HAP-1 (cell line): ENCODE measurements at regions not wholly inside any gene's neighbourhood (a gene's known extent, or its start where the extent isn't known, plus 50 kb on each side); places are given as distances from the start of the nearest gene placed in this dataset.
"Not testable (repeated sequence)": the region's sequence is repeated elsewhere in the genome, so short reads cannot be mapped to it uniquely, and the experiment has no call there.

ENCODE experiments used
- DNase-seq, 2 experiments: peaks; one replicate each; pipeline ENCODE4 v3.0.0-alpha.2; 2016 to 2020; ENCODE audit warnings: low spot score in 2 of 2
- H3K27me3 ChIP-seq: fragments of 250-450 bp; sonication (Bioruptor Pico); 2 replicates; pipeline ENCODE4 v1.5.1; 2020; ENCODE audit warnings: low read depth, mild to moderate bottlenecking, moderate library complexity
- H3K36me3 ChIP-seq: fragments of 250-450 bp; sonication (Bioruptor Pico); replicated peaks from 2 replicates; pipeline ENCODE4 v1.5.1; 2020; ENCODE audit warnings: mild to moderate bottlenecking
- H3K4me1 ChIP-seq: fragments of 250-450 bp; sonication (Bioruptor Pico); 2 replicates; pipeline ENCODE4 v1.5.1; 2020; ENCODE audit warnings: mild to moderate bottlenecking
- H3K4me3 ChIP-seq: fragments of 250-450 bp; sonication (Bioruptor Pico); 2 replicates; pipeline ENCODE4 v1.5.1; 2020; ENCODE audit warnings: mild to moderate bottlenecking, moderate library complexity
- H3K9me3 ChIP-seq: fragments of 250-450 bp; sonication (Bioruptor Pico); 2 replicates; pipeline ENCODE4 v1.5.1; 2020; ENCODE audit warnings: mild to moderate bottlenecking, moderate library complexity
- in situ Hi-C: fragments of 300-500 bp; cut with MboI; formaldehyde crosslinking; loops from 3 replicates; pipeline ENCODE4 v1.14.3; 2020; ENCODE audit warnings: low sequenced_read_pairs, inconsistent platforms, mixed read lengths

DNA sequence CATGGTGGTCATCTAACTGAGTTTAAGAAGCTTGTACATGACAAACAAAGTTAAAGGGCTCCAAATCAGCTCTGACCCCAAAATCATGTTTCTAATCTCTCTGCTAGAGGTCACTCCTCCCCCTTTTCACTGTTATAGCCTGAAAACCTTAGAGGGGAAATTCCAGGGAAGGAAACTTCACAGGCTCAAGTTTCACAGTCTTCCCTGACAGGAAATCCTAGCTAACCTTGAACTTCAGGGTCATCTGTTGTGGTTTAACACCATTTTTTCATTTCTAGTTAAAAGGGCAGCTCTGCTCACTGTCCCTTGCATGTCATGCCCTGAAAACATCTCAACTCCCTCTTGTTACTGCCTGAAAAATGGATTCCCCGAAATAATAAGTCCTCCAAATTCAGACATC, 104.4 kb upstream of the BMP2 start:
- H3K4me1 ChIP-seq, result no peaks in the 10 kb centered on the region
- no peak for DNase-seq
- H3K36me3 ChIP-seq, result no peaks in the 10 kb centered on the region
- in situ Hi-C loops, result no loop called here
- no peaks in the 10 kb centered on the region for H3K27me3 ChIP-seq
- no peak overlapping the region for H3K4me3 ChIP-seq
- no peaks in the 10 kb centered on the region for H3K9me3 ChIP-seq

DNA sequence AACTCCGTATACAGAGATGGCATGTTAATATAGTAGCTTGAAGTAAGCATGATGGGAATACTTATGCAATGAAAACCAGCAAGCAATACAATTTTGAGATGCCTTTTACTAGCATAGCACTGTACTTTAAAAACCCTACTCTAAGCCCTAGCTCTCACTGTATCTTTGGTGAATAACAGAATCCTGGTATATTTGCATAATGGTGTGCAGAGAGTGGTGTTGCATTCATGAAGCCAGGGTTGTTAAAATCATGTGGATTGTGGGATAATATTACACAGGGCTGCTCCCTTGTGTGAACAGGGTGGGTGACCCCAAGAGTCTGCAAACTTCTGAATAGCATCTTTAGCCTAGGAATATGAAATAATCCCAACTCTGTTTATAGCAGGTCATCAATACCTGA, 105.2 kb upstream of the BMP2 start:
- Histone ChIP-seq H3K27me3 (no peaks in the 10 kb centered on the region), H3K4me1 (no peaks in the 10 kb centered on the region), H3K4me3 (no peak overlapping the region), H3K9me3 (no peaks in the 10 kb centered on the region), H3K36me3 (no peaks in the 10 kb centered on the region)
- in situ Hi-C loops, result no loop called here
- DNase-seq, result no peak

DNA sequence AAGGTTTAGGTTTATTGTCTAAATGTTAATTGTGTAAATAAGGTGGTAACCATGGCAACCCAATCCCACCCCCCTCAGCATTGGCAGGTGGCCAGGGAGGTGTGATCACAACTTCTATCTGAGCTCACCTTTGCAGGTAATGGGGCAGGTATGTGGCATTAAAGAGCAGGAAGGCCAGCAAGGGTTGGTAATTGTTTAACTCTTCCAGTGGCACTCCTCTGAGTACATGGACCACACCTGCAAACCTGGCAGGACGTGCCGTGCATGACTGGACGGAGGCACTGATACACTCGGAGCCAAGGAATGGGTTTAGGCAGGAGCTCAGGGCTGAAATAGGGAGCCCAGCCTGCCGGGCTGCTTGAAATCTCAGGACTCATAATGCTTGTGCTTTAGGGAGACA, 107.0 kb upstream of the BMP2 start:
- no peak overlapping the region for H3K4me3 ChIP-seq
- H3K9me3 ChIP-seq, result no peaks in the 10 kb centered on the region
- no peaks in the 10 kb centered on the region for H3K27me3 ChIP-seq
- H3K4me1 ChIP-seq, result no peaks in the 10 kb centered on the region
- DNase-seq, result no peak
- in situ Hi-C loops, result no loop called here
- H3K36me3 ChIP-seq, result no peaks in the 10 kb centered on the region

DNA sequence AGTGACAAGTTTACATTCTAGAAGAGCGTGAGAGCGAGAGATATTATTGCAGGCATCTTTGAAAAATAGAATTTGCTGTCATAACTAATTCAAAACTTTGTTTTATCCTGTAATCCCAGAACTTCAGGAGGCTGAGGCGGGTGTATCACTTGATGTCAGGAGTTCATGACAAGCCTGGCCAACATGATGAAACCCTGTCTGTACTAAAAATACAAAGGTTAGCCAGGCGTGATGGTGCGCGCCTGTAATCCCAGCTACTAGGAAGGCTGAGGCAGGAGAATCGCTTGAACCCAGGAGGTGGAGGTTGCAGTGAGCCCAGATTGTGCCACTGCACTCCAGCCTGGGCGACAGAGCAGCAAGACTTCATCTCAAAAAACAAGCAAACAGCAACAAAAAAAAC, 108.6 kb upstream of the BMP2 start:
- H3K4me3 ChIP-seq, in situ Hi-C loops, H3K36me3 ChIP-seq, H3K9me3 ChIP-seq, DNase-seq, H3K4me1 ChIP-seq, H3K27me3 ChIP-seq: not testable (repeated sequence)

DNA sequence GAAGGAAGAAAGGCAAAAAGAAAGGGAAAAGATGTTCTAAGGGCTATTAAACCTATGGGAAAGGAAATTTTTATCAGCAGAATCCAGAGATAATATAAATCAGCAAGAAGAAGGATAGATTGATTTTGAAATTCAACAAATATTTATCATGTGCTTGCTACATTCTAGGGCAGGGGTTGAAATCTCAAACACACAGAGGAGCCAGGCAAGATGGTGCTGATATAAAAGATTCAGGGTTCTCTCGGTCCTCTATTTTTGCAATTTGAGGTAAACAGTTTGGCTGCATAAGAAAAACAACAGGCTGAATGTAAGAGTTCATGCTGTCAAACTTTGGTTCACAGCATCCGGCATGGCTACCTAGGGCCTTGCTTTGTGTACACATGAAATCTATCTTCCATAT, 109.6 kb upstream of the BMP2 start:
- H3K27me3 ChIP-seq, result no peaks in the 10 kb centered on the region
- no peaks in the 10 kb centered on the region for H3K4me1 ChIP-seq
- no peak overlapping the region for H3K4me3 ChIP-seq
- no peaks in the 10 kb centered on the region for H3K36me3 ChIP-seq
- H3K9me3 ChIP-seq, result no peaks in the 10 kb centered on the region
- no peak for DNase-seq
- in situ Hi-C loops, result no loop called here

DNA sequence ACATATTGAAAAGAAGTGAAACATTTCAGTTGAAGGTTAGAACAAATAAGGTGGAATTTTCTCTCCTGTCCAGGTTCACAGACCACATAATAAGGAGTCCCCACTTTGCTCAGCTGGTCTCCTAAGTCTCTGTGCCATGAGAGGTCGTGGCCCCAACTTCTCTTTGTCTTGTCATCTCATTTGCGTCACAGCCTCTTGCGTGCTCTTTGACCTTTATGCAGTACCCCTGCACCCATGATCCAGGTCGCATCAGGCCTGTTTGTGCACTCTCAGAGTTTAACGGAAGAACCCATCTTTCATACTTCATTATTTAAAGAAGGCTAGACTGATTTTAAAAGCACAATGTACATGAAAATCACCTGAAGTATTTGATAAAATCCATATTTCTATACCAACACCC, 110.4 kb upstream of the BMP2 start:
- DNase-seq, result no peak
- in situ Hi-C loops, result no loop called here
- no peaks in the 10 kb centered on the region for H3K36me3 ChIP-seq

DNA sequence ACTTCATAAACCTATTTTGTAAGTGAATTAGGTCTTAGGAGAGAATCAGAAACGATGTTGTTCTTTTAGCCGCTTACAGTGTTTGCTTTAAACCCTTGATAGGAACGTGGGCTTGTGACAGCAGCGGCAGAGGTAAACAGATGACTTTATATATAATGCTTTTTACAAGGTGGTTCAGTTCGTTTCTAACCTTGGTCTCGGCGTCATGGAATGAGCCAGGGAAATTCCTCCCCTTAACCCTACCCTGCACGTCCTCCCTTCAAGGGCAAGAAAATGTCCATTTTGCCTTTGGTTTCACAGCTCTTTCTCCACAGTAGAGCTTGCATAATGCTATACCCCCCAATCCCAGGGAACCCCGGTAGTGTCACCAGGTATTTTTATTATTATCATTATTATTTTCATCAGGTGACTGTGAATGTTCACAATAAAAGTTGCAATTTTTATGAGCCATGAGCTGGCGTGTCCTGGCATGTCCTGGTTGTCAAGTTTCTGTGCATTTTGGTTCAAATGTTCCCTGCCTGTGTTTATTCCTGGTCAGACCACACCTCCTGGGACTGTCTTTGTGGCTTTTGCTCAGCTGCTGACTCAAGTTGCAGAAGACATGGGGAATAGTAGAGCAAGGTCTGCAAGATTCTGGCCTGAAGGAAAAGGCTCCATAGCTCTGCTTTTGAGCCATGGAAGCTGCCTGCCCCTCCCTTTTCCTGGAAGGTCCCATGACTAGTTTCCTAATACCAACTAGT, 112.8 kb upstream of the BMP2 start:
- H3K9me3 ChIP-seq, result no peaks in the 10 kb centered on the region
- no peaks in the 10 kb centered on the region for H3K36me3 ChIP-seq
- in situ Hi-C loops, result no loop called here
- no peaks in the 10 kb centered on the region for H3K27me3 ChIP-seq
- DNase-seq, result no peak
- no peak overlapping the region for H3K4me3 ChIP-seq
- H3K4me1 ChIP-seq, result no peaks in the 10 kb centered on the region

More for the DNA sequence above, 110.4 kb upstream of the BMP2 start:
- H3K27me3 ChIP-seq, result no peaks in the 10 kb centered on the region
- no peaks in the 10 kb centered on the region for H3K9me3 ChIP-seq
- H3K4me3 ChIP-seq, result no peak overlapping the region
- no peaks in the 10 kb centered on the region for H3K4me1 ChIP-seq

DNA sequence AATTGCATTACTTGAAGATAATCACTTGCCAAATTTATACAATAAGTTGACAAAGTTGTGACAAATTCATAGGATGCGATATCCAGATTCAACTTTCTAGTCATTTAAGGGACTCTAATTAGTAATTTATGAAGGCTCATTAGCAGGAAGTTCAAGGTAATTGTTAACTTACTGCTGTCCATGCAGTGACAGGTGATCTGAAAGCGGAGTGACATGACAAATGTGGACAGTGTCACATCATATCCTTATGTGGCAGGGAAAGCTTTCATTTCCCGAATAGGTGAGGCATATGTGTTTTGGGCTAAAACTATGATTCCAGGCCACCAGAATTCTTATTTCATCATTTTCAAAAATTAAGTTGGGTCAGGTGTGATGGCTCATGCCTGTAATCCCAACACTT, 115.9 kb upstream of the BMP2 start:
- H3K4me1 ChIP-seq, result no peaks in the 10 kb centered on the region
- H3K9me3 ChIP-seq, result no peaks in the 10 kb centered on the region
- H3K27me3 ChIP-seq, result no peaks in the 10 kb centered on the region
- no peaks in the 10 kb centered on the region for H3K36me3 ChIP-seq
- no peak for DNase-seq
- in situ Hi-C loops, result no loop called here
- H3K4me3 ChIP-seq, result no peak overlapping the region

DNA sequence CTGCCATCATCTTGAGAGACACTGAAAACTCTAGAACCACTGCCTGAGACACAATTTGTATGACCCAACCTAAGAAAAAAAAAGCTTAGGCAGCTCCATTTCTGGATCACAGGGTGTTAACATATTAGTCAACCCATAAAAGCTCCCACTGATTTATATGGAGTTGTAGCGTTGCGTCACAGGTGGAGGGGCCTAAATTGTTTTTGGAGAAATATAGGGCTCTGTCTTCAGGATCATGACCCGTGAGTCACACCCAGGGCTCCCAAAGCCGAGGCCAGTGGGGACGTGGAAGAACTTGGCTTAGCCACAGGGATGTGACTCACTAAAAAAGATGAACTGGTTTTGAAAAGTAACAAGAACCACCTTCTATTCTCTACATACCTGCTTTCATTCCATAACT, 116.5 kb upstream of the BMP2 start:
- Histone ChIP-seq H3K9me3 (no peaks in the 10 kb centered on the region), H3K27me3 (no peaks in the 10 kb centered on the region), H3K4me1 (no peaks in the 10 kb centered on the region), H3K36me3 (no peaks in the 10 kb centered on the region), H3K4me3 (no peak overlapping the region)
- DNase-seq, result no peak
- in situ Hi-C loops, result no loop called here

DNA sequence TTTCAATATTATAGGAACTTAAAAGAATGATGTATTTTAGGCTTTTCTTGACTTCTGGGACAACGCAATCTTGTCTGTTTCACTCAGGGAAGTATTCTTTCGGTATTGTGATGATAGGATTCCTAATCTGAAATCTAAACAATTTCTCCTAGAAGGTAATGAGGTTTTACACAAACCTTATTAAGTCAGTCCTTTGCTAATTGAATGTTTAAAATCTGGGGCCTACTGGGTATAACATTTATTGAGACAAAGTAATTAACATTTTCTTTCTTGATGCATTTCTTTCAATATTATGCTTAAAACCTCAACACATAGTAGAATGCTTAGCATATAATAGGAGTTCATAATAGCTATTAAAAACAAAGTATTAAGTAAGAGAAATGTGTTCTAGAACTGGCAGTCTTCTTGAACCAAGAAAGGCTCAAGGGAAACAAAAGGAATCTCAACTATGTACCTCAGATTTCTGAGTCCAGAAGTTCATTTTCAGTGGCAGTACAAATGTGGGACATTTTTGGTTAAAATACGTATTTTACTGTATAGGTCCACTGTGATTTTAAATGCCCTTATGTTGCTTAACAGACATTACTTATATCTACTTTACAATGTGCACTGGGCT, 121.4 kb upstream of the BMP2 start:
- Histone ChIP-seq H3K4me3 (no peak overlapping the region), H3K27me3 (no peaks in the 10 kb centered on the region), H3K4me1 (no peaks in the 10 kb centered on the region), H3K9me3 (no peaks in the 10 kb centered on the region), H3K36me3 (no peaks in the 10 kb centered on the region)
- DNase-seq, result no peak
- in situ Hi-C loops, result no loop called here

DNA sequence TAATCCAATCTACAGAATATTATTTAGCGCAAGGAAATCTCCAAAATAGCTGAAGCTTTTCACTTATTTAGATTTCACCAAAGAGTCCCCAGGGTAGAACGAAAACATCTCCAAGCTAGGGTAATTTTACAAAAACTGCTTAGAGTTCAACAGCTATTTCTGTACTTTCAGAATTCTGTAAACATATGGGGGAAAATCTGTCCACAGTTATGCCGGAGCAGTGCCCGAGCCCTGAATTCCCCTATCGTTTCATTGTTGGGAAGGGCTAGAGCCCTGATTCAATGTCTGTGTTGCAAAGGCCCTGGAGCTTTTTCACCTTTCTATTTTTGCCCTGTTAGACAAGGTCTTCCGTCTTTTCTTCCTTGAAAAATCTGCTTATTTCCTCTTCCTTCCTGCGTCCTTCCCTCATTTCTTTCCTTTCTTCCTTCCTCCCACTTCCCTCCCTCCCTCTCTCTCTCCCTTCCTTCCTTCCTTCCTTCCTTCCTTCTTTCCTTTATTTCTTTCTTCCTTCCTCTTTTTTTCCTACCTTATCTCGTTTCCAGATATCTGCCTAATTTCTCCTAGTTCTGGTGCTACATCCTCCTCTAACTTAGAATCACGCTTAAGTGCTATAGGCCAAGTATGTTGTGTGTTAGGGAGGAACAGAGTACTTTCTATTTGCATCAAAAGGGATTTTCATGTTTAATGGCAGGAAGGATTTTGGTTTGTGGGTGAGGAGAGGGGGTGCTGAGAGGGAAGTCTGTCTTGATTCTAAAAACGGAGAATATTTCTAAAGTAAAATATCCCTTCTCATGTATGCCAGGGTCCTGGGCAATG, 122.5 kb upstream of the BMP2 start:
- H3K27me3 ChIP-seq, result no peaks in the 10 kb centered on the region
- no peaks in the 10 kb centered on the region for H3K4me1 ChIP-seq
- no peak overlapping the region for H3K4me3 ChIP-seq
- H3K9me3 ChIP-seq, result no peaks in the 10 kb centered on the region
- DNase-seq, result no peak
- in situ Hi-C loops, result no loop called here
- no peaks in the 10 kb centered on the region for H3K36me3 ChIP-seq

DNA sequence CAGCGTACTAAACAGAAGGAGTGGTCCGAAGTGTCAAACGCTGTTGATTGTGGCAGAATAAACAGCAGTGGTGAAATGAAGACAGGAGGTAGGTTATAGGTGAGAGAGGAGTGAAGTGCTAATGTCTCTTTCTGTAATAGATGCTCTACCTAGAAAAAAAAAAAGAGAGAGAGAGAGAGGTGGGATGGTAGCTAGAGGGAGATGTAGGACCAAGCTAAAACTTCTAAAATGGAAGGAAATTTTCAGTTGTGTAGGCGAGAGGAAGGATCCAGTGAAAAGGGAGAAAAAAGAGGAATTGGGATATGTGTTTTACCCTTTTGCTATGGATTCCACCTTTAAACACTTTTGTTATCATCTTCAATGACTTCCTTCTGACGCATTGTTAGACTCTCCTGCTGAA, 126.5 kb upstream of the BMP2 start:
- no peaks in the 10 kb centered on the region for H3K36me3 ChIP-seq
- H3K4me3 ChIP-seq, result no peak overlapping the region
- H3K4me1 ChIP-seq, result no peaks in the 10 kb centered on the region
- no peak for DNase-seq
- H3K9me3 ChIP-seq, result no peaks in the 10 kb centered on the region
- in situ Hi-C loops, result no loop called here
- no peaks in the 10 kb centered on the region for H3K27me3 ChIP-seq

DNA sequence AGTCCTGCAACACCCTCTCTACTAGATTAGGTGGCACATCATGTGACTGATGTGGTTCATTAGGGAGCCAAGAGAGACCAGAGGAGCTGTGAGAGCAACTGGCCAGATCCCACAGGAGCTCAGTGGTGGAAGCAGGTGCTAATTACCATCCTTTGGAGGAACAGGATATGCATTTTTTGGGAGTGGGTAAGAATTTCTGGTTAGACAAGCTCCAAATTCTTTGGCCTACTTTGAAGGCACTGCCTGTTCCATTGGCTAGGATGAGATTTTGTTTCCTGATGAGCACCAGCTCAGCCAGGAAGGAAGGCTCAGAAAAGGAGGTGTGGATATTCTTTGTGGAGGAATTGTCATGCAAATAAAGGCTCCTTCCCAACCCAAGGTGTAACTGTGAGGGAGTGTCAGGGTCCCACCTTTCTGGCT, 130.3 kb upstream of the BMP2 start:
- H3K4me3 ChIP-seq, result no peak overlapping the region
- in situ Hi-C loops, result no loop called here
- no peaks in the 10 kb centered on the region for H3K36me3 ChIP-seq
- H3K4me1 ChIP-seq, result no peaks in the 10 kb centered on the region
- no peaks in the 10 kb centered on the region for H3K27me3 ChIP-seq
- no peaks in the 10 kb centered on the region for H3K9me3 ChIP-seq
- DNase-seq, result no peak
